ENCODE measurements at regions not wholly inside any gene's neighbourhood (a gene's known extent, or its start where the extent isn't known, plus 50 kb on each side); places are given as distances from the start of the nearest gene placed in this dataset.

GRCh38 chr2:177080746-177081284 is 131.8 kb upstream of the HNRNPA3 start:
- TF ChIP-seq GATA3 (IDR thresholded peaks at IDR 0.05; ENCODE audit: low read depth, low read length) (no peak), GATA2 (IDR thresholded peaks at IDR 0.05; ENCODE audit: low read depth, low read length) (no peak; the same call in 1 of the 2 replicates)

All from SH-SY5Y (cell line).